H9 (cell line): ENCODE measurements at regions not wholly inside any gene's neighbourhood (a gene's known extent, or its start where the extent isn't known, plus 50 kb on each side); places are given as distances from the start of the nearest gene placed in this dataset.

Source experiments
- DNase-seq: peaks from one replicate; pipeline ENCODE4 v3.0.0-alpha.2; 2017
- H2AFZ ChIP-seq: one replicate; pipeline ENCODE4 v1.6.1; 2013; ENCODE audit warnings: mild to moderate bottlenecking, low read length, control low read depth, moderate library complexity
- H2AK5ac ChIP-seq: 2 replicates; pipeline ENCODE4 v1.6.1; 2013; ENCODE audit warnings: low read length, control low read depth, mixed read lengths; ENCODE audit not compliant: insufficient read length
- H2BK120ac ChIP-seq: one replicate; pipeline ENCODE4 v1.6.1; 2013; ENCODE audit warnings: low read depth, mild to moderate bottlenecking, low read length, control low read depth, inconsistent platforms; ENCODE audit not compliant: poor library complexity, severe bottlenecking
- H2BK12ac ChIP-seq: 2 replicates; pipeline ENCODE4 v1.6.1; 2013; ENCODE audit warnings: low read length, control low read depth, mixed read lengths, low read depth; ENCODE audit not compliant: insufficient read length
- H2BK15ac ChIP-seq: 2 replicates; pipeline ENCODE4 v1.6.1; 2013; ENCODE audit warnings: low read depth, low read length, control low read depth
- H2BK20ac ChIP-seq: one replicate; pipeline ENCODE4 v1.6.1; 2013; ENCODE audit warnings: low read depth, mild to moderate bottlenecking, low read length, control low read depth, inconsistent platforms; ENCODE audit not compliant: poor library complexity, severe bottlenecking
- H2BK5ac ChIP-seq: 2 replicates; pipeline ENCODE4 v1.6.1; 2013; ENCODE audit warnings: low read length, control low read depth, mixed read lengths; ENCODE audit not compliant: insufficient read length
- H3K14ac ChIP-seq: 2 replicates; pipeline ENCODE4 v1.6.1; 2013; ENCODE audit warnings: low read length, control low read depth; ENCODE audit not compliant: insufficient read depth
- H3K18ac ChIP-seq: 2 replicates; pipeline ENCODE4 v1.6.1; 2013; ENCODE audit warnings: low read depth, mild to moderate bottlenecking, mixed read lengths, low read length, control low read depth; ENCODE audit not compliant: insufficient read length
- H3K23ac ChIP-seq: 2 replicates; pipeline ENCODE4 v1.6.1; 2013; ENCODE audit warnings: low read length, control low read depth, mixed read lengths, low read depth; ENCODE audit not compliant: insufficient read length
- H3K23me2 ChIP-seq: 2 replicates; pipeline ENCODE4 v1.6.1; 2013; ENCODE audit warnings: low read depth, mild to moderate bottlenecking, mixed read lengths, low read length, control low read depth; ENCODE audit not compliant: insufficient read length, poor library complexity, severe bottlenecking
- H3K27ac ChIP-seq: 2 replicates; pipeline ENCODE4 v1.5.1; 2013; ENCODE audit warnings: low read length, control low read depth, mixed read lengths, low read depth; ENCODE audit not compliant: insufficient read length
- H3K27me3 ChIP-seq: 2 replicates; pipeline ENCODE4 v1.6.1; 2013; ENCODE audit warnings: low read length, control low read depth, inconsistent platforms; ENCODE audit not compliant: insufficient read depth
- H3K4ac ChIP-seq: 2 replicates; pipeline ENCODE4 v1.6.1; 2013; ENCODE audit warnings: low read depth, mild to moderate bottlenecking, control low read depth, inconsistent platforms, low read length, moderate library complexity
- H3K4me1 ChIP-seq: 2 replicates; pipeline ENCODE4 v1.6.1; 2013; ENCODE audit warnings: low read length, control low read depth, inconsistent platforms; ENCODE audit not compliant: insufficient read depth
- H3K4me2 ChIP-seq: 2 replicates; pipeline ENCODE4 v1.6.1; 2013; ENCODE audit warnings: low read length, control low read depth, mixed read lengths; ENCODE audit not compliant: insufficient read length, insufficient read depth
- H3K56ac ChIP-seq: 2 replicates; pipeline ENCODE4 v1.6.1; 2013; ENCODE audit warnings: low read depth, mild to moderate bottlenecking, mixed read lengths, low read length, control low read depth; ENCODE audit not compliant: insufficient read length
- H3K79me1 ChIP-seq: 2 replicates; pipeline ENCODE4 v1.6.1; 2013; ENCODE audit warnings: low read depth, mild to moderate bottlenecking, moderate library complexity, low read length, control low read depth, inconsistent platforms; ENCODE audit not compliant: insufficient read depth, poor library complexity, severe bottlenecking
- H3K79me2 ChIP-seq: 2 replicates; pipeline ENCODE4 v1.6.1; 2013; ENCODE audit warnings: low read length, control low read depth, inconsistent platforms; ENCODE audit not compliant: insufficient read depth
- H3K9ac ChIP-seq: 2 replicates; pipeline ENCODE4 v1.6.1; 2013; ENCODE audit warnings: low read length, control low read depth, mixed read lengths; ENCODE audit not compliant: insufficient read length; ENCODE audit errors: extremely low read depth
- H3K9me3 ChIP-seq: one replicate; pipeline ENCODE4 v1.6.1; 2013; ENCODE audit warnings: low read depth, low read length, inconsistent platforms; ENCODE audit not compliant: control insufficient read depth
- H3T11ph ChIP-seq: one replicate; pipeline ENCODE4 v1.6.1; 2013; ENCODE audit warnings: mild to moderate bottlenecking, low read length, control low read depth, inconsistent platforms
- H4K20me1 ChIP-seq: one replicate; pipeline ENCODE4 v1.6.1; 2013; ENCODE audit not compliant: control insufficient read depth, insufficient read length, insufficient read depth
- H4K5ac ChIP-seq: 2 replicates; pipeline ENCODE4 v1.6.1; 2013; ENCODE audit warnings: low read depth, mild to moderate bottlenecking, mixed read lengths, low read length, control low read depth; ENCODE audit not compliant: insufficient read length
- H4K8ac ChIP-seq: replicated peaks from 2 replicates; pipeline ENCODE4 v1.6.1; 2013; ENCODE audit warnings: low read length, control low read depth, mixed read lengths, low read depth; ENCODE audit not compliant: insufficient read length
- H4K91ac ChIP-seq: 2 replicates; pipeline ENCODE4 v1.6.1; 2013; ENCODE audit warnings: low read depth, mild to moderate bottlenecking, moderate library complexity, mixed read lengths, low read length, control low read depth; ENCODE audit not compliant: insufficient read length
- H3K27ac Mint-ChIP-seq, 3 experiments: 2 replicates in 2 of 3; 3 replicates in 1 of 3; pipeline ENCODE4 v1.8.0; 2020 to 2021; ENCODE audit warnings: mixed read lengths in 3 of 3, mild to moderate bottlenecking in 1 of 3, moderate library complexity in 1 of 3
- H3K27me3 Mint-ChIP-seq: 2 replicates; pipeline ENCODE4 v1.8.0; 2021; ENCODE audit warnings: low read depth, mild to moderate bottlenecking, moderate library complexity, mixed read lengths
- H3K36me3 Mint-ChIP-seq, 3 experiments: 2 replicates in 2 of 3; 3 replicates in 1 of 3; pipeline ENCODE4 v1.8.0; 2020 to 2021; ENCODE audit warnings: low read depth in 3 of 3, mixed read lengths in 3 of 3; ENCODE audit not compliant: insufficient read depth in 1 of 3
- H3K4me1 Mint-ChIP-seq, 2 experiments: 2 replicates each; pipeline ENCODE4 v1.8.0; 2020; ENCODE audit warnings: mixed read lengths in 2 of 2
- H3K4me3 Mint-ChIP-seq, 2 experiments: 2 replicates in 1 of 2; 3 replicates in 1 of 2; pipeline ENCODE4 v1.8.0; 2020 to 2021; ENCODE audit warnings: mild to moderate bottlenecking in 2 of 2, mixed read lengths in 2 of 2, moderate library complexity in 1 of 2
- H3K9me3 Mint-ChIP-seq, 2 experiments: 2 replicates in 1 of 2; 3 replicates in 1 of 2; pipeline ENCODE4 v1.8.0; 2020; ENCODE audit warnings: mild to moderate bottlenecking in 2 of 2, mixed read lengths in 2 of 2, moderate library complexity in 1 of 2
- whole genome bisulfite sequencing: extraction: QIAGEN DNeasy Blood & Tissue Kit; methylation state at CpG from one replicate; pipeline ENCODE4 v1.1.7; 2013; ENCODE audit warnings: missing lambda C conversion rate, low lambda C conversion rate, mixed read lengths; ENCODE audit not compliant: insufficient read length; ENCODE audit errors: extremely low coverage; 5-methylcytosine and 5-hydroxymethylcytosine counted together
- TF ChIP-seq, protein P1 (sequence below): fragments of 200-600 bp; sonication (generic); conservative IDR thresholded peaks from 3 replicates; pipeline ENCODE4 v1.8.0; 2021; ENCODE audit warnings: antibody characterized with exemption, mild to moderate bottlenecking

DNA sequence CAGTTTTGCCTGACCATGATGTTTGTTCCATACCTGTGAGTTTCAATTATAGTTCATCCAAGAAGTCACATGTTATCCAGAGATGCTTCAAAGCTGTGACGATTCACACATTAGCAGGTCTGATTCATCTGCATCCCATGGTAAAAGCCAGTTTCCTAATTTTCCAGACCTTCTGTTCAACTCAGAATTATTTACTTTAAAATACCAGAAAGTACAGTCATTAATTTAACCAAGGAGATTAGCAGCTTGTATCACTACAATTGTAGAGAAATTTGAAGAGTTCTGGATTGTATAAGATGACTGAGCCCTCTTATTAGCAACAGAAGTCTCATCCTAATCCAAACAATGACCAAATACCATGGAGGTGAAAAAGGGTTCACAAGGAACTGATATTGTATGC lies 76.1 kb upstream of the THBS1 start:
- Histone ChIP-seq H4K20me1 (no peaks in the 10 kb centered on the region), H3K4ac (no peak overlapping the region), H3K4me2 (no peak overlapping the region), H3K23me2 (no peaks in the 10 kb centered on the region), H3K14ac (no peak overlapping the region), H3K79me1 (no peaks in the 10 kb centered on the region), H3K18ac (no peak overlapping the region), H2BK12ac (no peak overlapping the region), H2BK20ac (no peak overlapping the region), H2AK5ac (no peak overlapping the region), H3K9ac (no peak overlapping the region), H3K9me3 (no peaks in the 10 kb centered on the region), H2AFZ (no peak overlapping the region), H3T11ph (no peak overlapping the region), H3K27ac (no peak overlapping the region), H3K4me1 (no peaks in the 10 kb centered on the region), H3K23ac (no peak overlapping the region), H4K91ac (no peak overlapping the region), H2BK5ac (no peak overlapping the region), H4K8ac (no peak overlapping the region), H2BK15ac (no peak overlapping the region), H3K27me3 (no peaks in the 10 kb centered on the region), H3K79me2 (no peaks in the 10 kb centered on the region), H3K56ac (no peak overlapping the region), H2BK120ac (no peak overlapping the region), H4K5ac (no peak overlapping the region)
- H3K36me3 Mint-ChIP-seq, result no peaks in the 10 kb centered on the region
- DNase-seq, result no peak
- no CpG with 5 or more reads among the region's 1 CpG for WGBS
- peaks cover 0 to 2% of the 10 kb centered on the region in 2 experiments; a peak in 2 of 4 replicates for H3K4me1 Mint-ChIP-seq
- no peaks in the 10 kb centered on the region for H3K9me3 Mint-ChIP-seq
- no peak overlapping the region for H3K27ac Mint-ChIP-seq
- TF ChIP-seq, protein P1, sequence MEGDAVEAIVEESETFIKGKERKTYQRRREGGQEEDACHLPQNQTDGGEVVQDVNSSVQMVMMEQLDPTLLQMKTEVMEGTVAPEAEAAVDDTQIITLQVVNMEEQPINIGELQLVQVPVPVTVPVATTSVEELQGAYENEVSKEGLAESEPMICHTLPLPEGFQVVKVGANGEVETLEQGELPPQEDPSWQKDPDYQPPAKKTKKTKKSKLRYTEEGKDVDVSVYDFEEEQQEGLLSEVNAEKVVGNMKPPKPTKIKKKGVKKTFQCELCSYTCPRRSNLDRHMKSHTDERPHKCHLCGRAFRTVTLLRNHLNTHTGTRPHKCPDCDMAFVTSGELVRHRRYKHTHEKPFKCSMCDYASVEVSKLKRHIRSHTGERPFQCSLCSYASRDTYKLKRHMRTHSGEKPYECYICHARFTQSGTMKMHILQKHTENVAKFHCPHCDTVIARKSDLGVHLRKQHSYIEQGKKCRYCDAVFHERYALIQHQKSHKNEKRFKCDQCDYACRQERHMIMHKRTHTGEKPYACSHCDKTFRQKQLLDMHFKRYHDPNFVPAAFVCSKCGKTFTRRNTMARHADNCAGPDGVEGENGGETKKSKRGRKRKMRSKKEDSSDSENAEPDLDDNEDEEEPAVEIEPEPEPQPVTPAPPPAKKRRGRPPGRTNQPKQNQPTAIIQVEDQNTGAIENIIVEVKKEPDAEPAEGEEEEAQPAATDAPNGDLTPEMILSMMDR, result no peak
- H3K4me3 Mint-ChIP-seq, result no peak overlapping the region
- peaks cover 3% of the 10 kb centered on the region for H3K27me3 Mint-ChIP-seq
